Lung (tissue), 11 donors: ENCODE measurements at regions not wholly inside any gene's neighbourhood (a gene's known extent, or its start where the extent isn't known, plus 50 kb on each side); places are given as distances from the start of the nearest gene placed in this dataset.

Source experiments
- ATAC-seq: fragments of 200-7000 bp; cut with Tn5 transposase; one replicate; pipeline ENCODE4 v1.9.1; 2020; ENCODE audit warnings: moderate number of reproducible peaks; ENCODE audit not compliant: insufficient read depth, low FRiP score
- DNase-seq, 3 donors: peaks; one replicate each; pipeline ENCODE4 v3.0.0-alpha.2; 2013 to 2017
- H3K27ac ChIP-seq, 2 donors: one replicate each; pipeline ENCODE4 v1.5.1; 2013; ENCODE audit warnings: mild to moderate bottlenecking in 2 of 2, moderate library complexity in 2 of 2, control low read depth in 1 of 2, inconsistent platforms in 1 of 2, low read depth in 1 of 2, low read length in 1 of 2
- H3K27me3 ChIP-seq, 3 donors: one replicate each; pipeline ENCODE4 v1.5.1; 2013; ENCODE audit warnings: low read length in 2 of 3; ENCODE audit not compliant: control insufficient read depth in 3 of 3, insufficient read depth in 3 of 3
- H3K36me3 ChIP-seq, 4 donors: one replicate each; pipeline ENCODE4 v1.5.1; 2013; ENCODE audit warnings: low read length in 4 of 4, mild to moderate bottlenecking in 1 of 4, moderate library complexity in 1 of 4; ENCODE audit not compliant: control insufficient read depth in 4 of 4, insufficient read depth in 4 of 4
- H3K4me1 ChIP-seq, 5 donors: one replicate each; pipeline ENCODE4 v1.5.1; 2013; ENCODE audit warnings: low read length in 5 of 5, mild to moderate bottlenecking in 2 of 5, moderate library complexity in 1 of 5; ENCODE audit not compliant: control insufficient read depth in 5 of 5, insufficient read depth in 5 of 5
- H3K4me3 ChIP-seq: one replicate; pipeline ENCODE4 v1.5.1; 2013; ENCODE audit warnings: mild to moderate bottlenecking, control low read depth, moderate library complexity
- H3K9ac ChIP-seq, 2 donors: one replicate each; pipeline ENCODE4 v1.5.1; 2013; ENCODE audit warnings: low read length in 2 of 2, control low read depth in 1 of 2; ENCODE audit not compliant: insufficient read depth in 1 of 2
- H3K9me3 ChIP-seq, 4 donors: one replicate each; pipeline ENCODE4 v1.5.1; 2013; ENCODE audit warnings: low read length in 3 of 4, mild to moderate bottlenecking in 1 of 4, moderate library complexity in 1 of 4; ENCODE audit not compliant: control insufficient read depth in 4 of 4, insufficient read depth in 3 of 4
- WGBS, 2 donors: extraction: QIAGEN DNeasy Blood & Tissue Kit; methylation state at CpG; one replicate each; pipeline ENCODE4 v1.1.7; 2013; 5-methylcytosine and 5-hydroxymethylcytosine counted together
- TF ChIP-seq, protein P1 (sequence below): IDR thresholded peaks from 2 replicates; pipeline ENCODE4 v1.5.1; 2012; ENCODE audit warnings: mild to moderate bottlenecking; ENCODE audit errors: control extremely low read depth, extremely low read depth
- donor health status: control.
- donor health status: control.
- donor health status: Bipolar disorder and iron deficiency.
- donor health status: healthy.
- donor health status: DM: yes; HTN: yes; CAD: no.

GRCh38 chr7:3201306-3201705, 99.7 kb upstream of the SDK1 start:
- TF ChIP-seq, protein P1, sequence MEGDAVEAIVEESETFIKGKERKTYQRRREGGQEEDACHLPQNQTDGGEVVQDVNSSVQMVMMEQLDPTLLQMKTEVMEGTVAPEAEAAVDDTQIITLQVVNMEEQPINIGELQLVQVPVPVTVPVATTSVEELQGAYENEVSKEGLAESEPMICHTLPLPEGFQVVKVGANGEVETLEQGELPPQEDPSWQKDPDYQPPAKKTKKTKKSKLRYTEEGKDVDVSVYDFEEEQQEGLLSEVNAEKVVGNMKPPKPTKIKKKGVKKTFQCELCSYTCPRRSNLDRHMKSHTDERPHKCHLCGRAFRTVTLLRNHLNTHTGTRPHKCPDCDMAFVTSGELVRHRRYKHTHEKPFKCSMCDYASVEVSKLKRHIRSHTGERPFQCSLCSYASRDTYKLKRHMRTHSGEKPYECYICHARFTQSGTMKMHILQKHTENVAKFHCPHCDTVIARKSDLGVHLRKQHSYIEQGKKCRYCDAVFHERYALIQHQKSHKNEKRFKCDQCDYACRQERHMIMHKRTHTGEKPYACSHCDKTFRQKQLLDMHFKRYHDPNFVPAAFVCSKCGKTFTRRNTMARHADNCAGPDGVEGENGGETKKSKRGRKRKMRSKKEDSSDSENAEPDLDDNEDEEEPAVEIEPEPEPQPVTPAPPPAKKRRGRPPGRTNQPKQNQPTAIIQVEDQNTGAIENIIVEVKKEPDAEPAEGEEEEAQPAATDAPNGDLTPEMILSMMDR = no peak
- no peaks in the 10 kb centered on the region for H3K27me3 ChIP-seq
- ATAC-seq = no peak

GRCh38 chr7:3201937-3202710, 98.9 kb upstream of the SDK1 start:
- DNase-seq (no peak), ATAC-seq (no peak)
- Histone ChIP-seq H3K4me3 (no peak overlapping the region), H3K36me3 (no peaks in the 10 kb centered on the region), H3K9ac (no peak overlapping the region), H3K9me3 (peaks cover 0 to 3% (median 0%) of the 10 kb centered on the region in 4 donors), H3K4me1 (peaks cover 0 to 5% (median 0%) of the 10 kb centered on the region in 5 donors), H3K27ac (no peak overlapping the region), H3K27me3 (no peaks in the 10 kb centered on the region)
- TF ChIP-seq, protein P1 = no peak
- 41 to 57% methylated on average over 6 of the region's 6 CpGs for WGBS, 2 donors

More at GRCh38 chr7:3201306-3201705, 99.7 kb upstream of the SDK1 start:
- WGBS, 2 donors = 84 to 95% methylated on average over 1 of the region's 1 CpG
- DNase-seq = no peak
- no peak overlapping the region for H3K4me3 ChIP-seq
- H3K4me1 ChIP-seq = peaks cover 0 to 5% (median 0%) of the 10 kb centered on the region in 5 donors
- peaks cover 0 to 3% (median 0%) of the 10 kb centered on the region in 4 donors for H3K9me3 ChIP-seq
- no peaks in the 10 kb centered on the region for H3K36me3 ChIP-seq
- H3K9ac ChIP-seq = no peak overlapping the region
- H3K27ac ChIP-seq = no peak overlapping the region

- TF ChIP-seq, protein P1 = no peak
- WGBS, 2 donors = 88 to 98% methylated on average over 6 of the region's 6 CpGs
- H3K9me3 ChIP-seq = peaks cover 0 to 3% (median 0%) of the 10 kb centered on the region in 4 donors
- H3K27ac ChIP-seq = no peak overlapping the region
- no peak overlapping the region for H3K4me3 ChIP-seq
- no peak overlapping the region for H3K9ac ChIP-seq
- DNase-seq = no peak
- ATAC-seq = no peak
- H3K27me3 ChIP-seq = no peaks in the 10 kb centered on the region
- H3K36me3 ChIP-seq = no peaks in the 10 kb centered on the region
- no peaks in the 10 kb centered on the region for H3K4me1 ChIP-seq
These were observed 96.5 kb upstream of the SDK1 start for GRCh38 chr7:3204526-3204925.
